NB4 (cell line): ENCODE measurements at regions not wholly inside any gene's neighbourhood (a gene's known extent, or its start where the extent isn't known, plus 50 kb on each side); places are given as distances from the start of the nearest gene placed in this dataset.

Source experiments
- CTCF ChIP-seq: IDR thresholded peaks from one replicate; pipeline ENCODE4 v1.5.1; 2012; ENCODE audit warnings: low read depth, low read length
- POLR2A ChIP-seq: IDR thresholded peaks from 2 replicates; pipeline ENCODE4 v1.6.1; 2011; ENCODE audit warnings: mild to moderate bottlenecking; ENCODE audit not compliant: insufficient read length; ENCODE audit errors: extremely low read depth

DNA sequence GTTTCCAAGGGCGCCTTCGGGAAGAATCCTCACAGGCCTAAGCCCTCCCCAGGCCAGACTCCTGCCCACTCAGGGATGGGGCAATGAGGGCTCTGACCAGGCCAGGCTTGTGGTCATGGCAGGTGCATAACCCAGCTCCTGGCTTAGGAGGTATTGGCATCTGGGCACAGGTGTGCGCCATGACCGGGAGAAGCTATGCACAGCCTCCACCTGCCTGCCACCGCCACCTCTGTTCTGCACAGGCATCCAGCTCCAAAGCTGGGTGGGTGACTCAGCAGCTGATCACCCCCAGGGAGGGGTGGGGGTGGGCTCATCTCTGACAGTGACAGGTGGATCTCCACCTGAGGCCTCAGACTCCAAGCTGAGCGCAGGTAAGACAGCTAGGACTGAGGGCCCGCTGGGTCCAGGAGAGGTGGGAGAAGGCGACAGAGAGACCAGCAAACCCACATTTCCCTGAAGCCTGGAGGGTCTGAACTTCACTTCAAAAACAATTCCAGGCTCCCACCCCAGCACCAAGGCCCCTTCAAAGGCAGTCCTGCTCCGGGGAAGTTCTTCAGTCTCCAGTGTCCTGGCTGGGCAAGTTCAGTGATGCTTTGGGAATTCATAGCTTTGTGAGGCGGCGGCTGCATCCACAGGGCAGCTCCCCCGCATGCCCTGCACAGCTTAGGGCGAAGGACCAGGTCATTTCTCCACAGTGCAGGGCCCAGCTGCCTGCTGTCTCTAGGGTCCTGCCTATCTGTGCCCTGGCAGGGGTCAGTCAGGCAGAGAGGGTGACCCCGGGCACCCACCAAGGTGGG lies 121.6 kb upstream of the SMURF2 start:
- TF ChIP-seq POLR2A (no peak), CTCF (no peak)
